Keratinocyte (primary cell): ENCODE measurements at regions not wholly inside any gene's neighbourhood (a gene's known extent, or its start where the extent isn't known, plus 50 kb on each side); places are given as distances from the start of the nearest gene placed in this dataset.

Experiments used
- DNase-seq: peaks from one replicate; pipeline ENCODE4 v3.0.0-alpha.2; 2011; ENCODE audit warnings: low read depth, missing footprints, low spot score
- FAIRE-seq: peaks from 2 replicates; lab custom pipeline; 2011; peaks lifted over from hg19 to GRCh38; lab: Jason Lieb, UNC
- H2AFZ ChIP-seq: 2 replicates; pipeline ENCODE4 v1.6.0; 2012; ENCODE audit warnings: low read length, control low read depth, inconsistent platforms; ENCODE audit not compliant: control insufficient read depth
- H3K27ac ChIP-seq: 2 replicates; pipeline ENCODE4 v1.5.1; 2011; ENCODE audit warnings: low read length; ENCODE audit not compliant: control insufficient read depth, insufficient read depth
- H3K27me3 ChIP-seq: 3 replicates; pipeline ENCODE4 v1.6.0; 2011; ENCODE audit warnings: low read length; ENCODE audit not compliant: control insufficient read depth, insufficient read depth; ENCODE audit errors: extremely low read depth
- H3K36me3 ChIP-seq, 2 experiments: 2 replicates in 1 of 2; 3 replicates in 1 of 2; pipeline ENCODE4 v1.5.1; 2011; ENCODE audit warnings: low read length in 2 of 2, mild to moderate bottlenecking in 1 of 2; ENCODE audit not compliant: control insufficient read depth in 2 of 2, insufficient read depth in 2 of 2; ENCODE audit errors: extremely low read depth in 1 of 2
- H3K4me1 ChIP-seq: 3 replicates; pipeline ENCODE4 v1.5.1; 2011; ENCODE audit warnings: low read length; ENCODE audit not compliant: control insufficient read depth, insufficient read depth; ENCODE audit errors: extremely low read depth
- H3K4me2 ChIP-seq: 3 replicates; pipeline ENCODE4 v1.6.0; 2011; ENCODE audit warnings: low read depth, low read length; ENCODE audit not compliant: control insufficient read depth, insufficient read depth; ENCODE audit errors: extremely low read depth
- H3K4me3 ChIP-seq, 3 experiments: fragments of 200-600 bp in 1 of 3; sonication (generic) in 1 of 3; 2 replicates in 2 of 3; 3 replicates in 1 of 3; pipeline ENCODE4 v1.5.1; 2011 to 2016; ENCODE audit warnings: low read length in 3 of 3, mild to moderate bottlenecking in 3 of 3, control low read depth in 2 of 3, inconsistent platforms in 1 of 3, low read depth in 1 of 3, mixed read lengths in 1 of 3, mixed run types in 1 of 3, moderate library complexity in 1 of 3; ENCODE audit not compliant: control insufficient read depth in 2 of 3, insufficient read depth in 2 of 3; ENCODE audit errors: extremely low read depth in 1 of 3
- H3K79me2 ChIP-seq: 2 replicates; pipeline ENCODE4 v1.6.0; 2012; ENCODE audit warnings: low read length; ENCODE audit not compliant: control insufficient read depth, insufficient read depth
- H3K9ac ChIP-seq: 3 replicates; pipeline ENCODE4 v1.6.0; 2011; ENCODE audit warnings: low read length; ENCODE audit not compliant: control insufficient read depth, insufficient read depth; ENCODE audit errors: extremely low read depth
- H3K9me1 ChIP-seq: 3 replicates; pipeline ENCODE4 v1.6.0; 2011; ENCODE audit warnings: low read length; ENCODE audit not compliant: control insufficient read depth, insufficient read depth; ENCODE audit errors: extremely low read depth
- H3K9me3 ChIP-seq: 2 replicates; pipeline ENCODE4 v1.5.1; 2012; ENCODE audit warnings: low read depth, low read length; ENCODE audit not compliant: control insufficient read depth
- H4K20me1 ChIP-seq: 3 replicates; pipeline ENCODE4 v1.6.0; 2011; ENCODE audit warnings: low read length; ENCODE audit not compliant: control insufficient read depth, insufficient read depth; ENCODE audit errors: extremely low read depth
- CTCF ChIP-seq, 3 experiments: IDR thresholded peaks in 1 of 3; conservative IDR thresholded peaks in 1 of 3; optimal IDR thresholded peaks in 1 of 3; 2 replicates in 2 of 3; 3 replicates in 1 of 3; pipeline versions ENCODE3 to v1.5.1; 2011; ENCODE audit warnings: low read length in 3 of 3, mild to moderate bottlenecking in 3 of 3, moderate library complexity in 2 of 3, control low read depth in 1 of 3, inconsistent platforms in 1 of 3; ENCODE audit not compliant: insufficient read depth in 2 of 3; ENCODE audit errors: extremely low read depth in 1 of 3
- EZH2 ChIP-seq: IDR thresholded peaks from one replicate; pipeline ENCODE4 v1.6.1; 2012; ENCODE audit warnings: inconsistent platforms, mild to moderate bottlenecking, low read length, moderate library complexity
- dilution Hi-C: fragments of 300-500 bp; cut with MboI; formaldehyde crosslinking; loops from one replicate; pipeline ENCODE4 v1.7.0; 2020; ENCODE audit warnings: low sequenced_read_pairs; ENCODE audit not compliant: extremely low pct_ligation_motif_present

GRCh38 chr18:52070291-52070756, 269.7 kb upstream of the DCC start:
- Histone ChIP-seq H3K9me3 (no peaks in the 10 kb centered on the region), H3K36me3 (no peaks in the 10 kb centered on the region), H3K27ac (no peak overlapping the region), H3K4me2 (no peak overlapping the region), H3K79me2 (no peaks in the 10 kb centered on the region), H4K20me1 (no peaks in the 10 kb centered on the region), H2AFZ (no peak overlapping the region), H3K4me1 (no peaks in the 10 kb centered on the region), H3K27me3 (no peaks in the 10 kb centered on the region), H3K4me3 (no peak overlapping the region), H3K9ac (no peak overlapping the region), H3K9me1 (no peaks in the 10 kb centered on the region)
- FAIRE-seq = no peak
- DNase-seq = no peak
- TF ChIP-seq EZH2 = no peak
- no peak for TF ChIP-seq CTCF (optimal IDR thresholded peaks at IDR 0.05 in 1 of 3, IDR thresholded peaks at IDR 0.05 in 1 of 3, conservative IDR thresholded peaks at IDR 0.05 in 1 of 3; ENCODE audit: extremely low read depth in 1 of 3, insufficient read depth in 2 of 3, low read length in 3 of 3)
- dilution Hi-C loops = no loop called here

GRCh38 chr18:52077251-52077983, 262.6 kb upstream of the DCC start:
- no peak for FAIRE-seq
- H3K27ac ChIP-seq = no peak overlapping the region
- dilution Hi-C loops = no loop called here
- no peak for DNase-seq
- no peak overlapping the region for H3K9ac ChIP-seq
- no peaks in the 10 kb centered on the region for H3K4me1 ChIP-seq
- H2AFZ ChIP-seq = no peak overlapping the region
- H3K27me3 ChIP-seq = no peaks in the 10 kb centered on the region
- no peaks in the 10 kb centered on the region for H3K9me3 ChIP-seq
- H3K4me3 ChIP-seq = no peak overlapping the region
- H3K4me2 ChIP-seq = no peak overlapping the region
- H3K9me1 ChIP-seq = no peaks in the 10 kb centered on the region
- H3K79me2 ChIP-seq = no peaks in the 10 kb centered on the region
- TF ChIP-seq CTCF (optimal IDR thresholded peaks at IDR 0.05 in 1 of 3, IDR thresholded peaks at IDR 0.05 in 1 of 3, conservative IDR thresholded peaks at IDR 0.05 in 1 of 3; ENCODE audit: extremely low read depth in 1 of 3, insufficient read depth in 2 of 3, low read length in 3 of 3) = no peak
- no peak for TF ChIP-seq EZH2
- no peaks in the 10 kb centered on the region for H3K36me3 ChIP-seq
- no peaks in the 10 kb centered on the region for H4K20me1 ChIP-seq
